Kidney (tissue), 13 donors: ENCODE measurements at regions not wholly inside any gene's neighbourhood (a gene's known extent, or its start where the extent isn't known, plus 50 kb on each side); places are given as distances from the start of the nearest gene placed in this dataset.

Experiments used
- DNase-seq, 5 donors: peaks; one replicate each; pipeline ENCODE4 v3.0.0-alpha.2; 2013 to 2020
- FAIRE-seq: peaks from 2 replicates; lab custom pipeline; 2012; peaks lifted over from hg19 to GRCh38; lab: Jason Lieb, UNC
- H3K27ac ChIP-seq, 2 donors: one replicate each; pipeline ENCODE4 v1.7.0; 2013; ENCODE audit warnings: low read depth in 2 of 2, low read length in 2 of 2, inconsistent platforms in 1 of 2
- H3K27me3 ChIP-seq: one replicate; pipeline ENCODE4 v1.7.1; 2013; ENCODE audit warnings: low read length, inconsistent platforms; ENCODE audit not compliant: control insufficient read depth, insufficient read depth
- H3K36me3 ChIP-seq, 3 donors: one replicate each; pipeline versions ENCODE4 v1.7.0 to v1.7.1; 2013; ENCODE audit warnings: low read length in 3 of 3, control low read depth in 1 of 3, inconsistent platforms in 1 of 3; ENCODE audit not compliant: insufficient read depth in 3 of 3, control insufficient read depth in 2 of 3
- H3K4me1 ChIP-seq, 3 donors: one replicate each; pipeline versions ENCODE4 v1.7.0 to v1.7.1; 2013; ENCODE audit warnings: low read length in 3 of 3, inconsistent platforms in 1 of 3, low read depth in 1 of 3; ENCODE audit not compliant: control insufficient read depth in 2 of 3, insufficient read depth in 2 of 3
- H3K4me3 ChIP-seq, 3 donors: one replicate each; pipeline versions ENCODE4 v1.7.0 to v1.8.1; 2013; ENCODE audit warnings: low read length in 3 of 3, control low read depth in 1 of 3, inconsistent platforms in 1 of 3
- H3K9ac ChIP-seq, 3 donors: one replicate each; pipeline versions ENCODE4 v1.7.0 to v1.7.1; 2013; ENCODE audit warnings: low read length in 3 of 3, control low read depth in 1 of 3, inconsistent platforms in 1 of 3
- H3K9me3 ChIP-seq, 3 donors: one replicate each; pipeline versions ENCODE4 v1.7.0 to v1.7.1; 2013; ENCODE audit warnings: low read length in 3 of 3, control low read depth in 1 of 3, inconsistent platforms in 1 of 3; ENCODE audit not compliant: control insufficient read depth in 2 of 3, insufficient read depth in 1 of 3
- CTCF ChIP-seq: IDR thresholded peaks from 3 replicates; pipeline ENCODE4 v1.5.1; 2012; ENCODE audit warnings: mild to moderate bottlenecking, moderate library complexity, borderline replicate concordance; ENCODE audit not compliant: insufficient read depth; ENCODE audit errors: extremely low read depth
- intact Hi-C: fragments of 100-400 bp; cut with DNase I; formaldehyde crosslinking; loops from one replicate; pipeline ENCODE4 v1.11.1; 2022
- donor health status: control.
- donor health status: control.
- donor health status: control.
- donor health status: control.
- donor health status: control.
- donor health status: DM: yes; HTN: yes; CAD: no.
- donor health status: Normal renal cell carcinoma (clear cell type).

DNA sequence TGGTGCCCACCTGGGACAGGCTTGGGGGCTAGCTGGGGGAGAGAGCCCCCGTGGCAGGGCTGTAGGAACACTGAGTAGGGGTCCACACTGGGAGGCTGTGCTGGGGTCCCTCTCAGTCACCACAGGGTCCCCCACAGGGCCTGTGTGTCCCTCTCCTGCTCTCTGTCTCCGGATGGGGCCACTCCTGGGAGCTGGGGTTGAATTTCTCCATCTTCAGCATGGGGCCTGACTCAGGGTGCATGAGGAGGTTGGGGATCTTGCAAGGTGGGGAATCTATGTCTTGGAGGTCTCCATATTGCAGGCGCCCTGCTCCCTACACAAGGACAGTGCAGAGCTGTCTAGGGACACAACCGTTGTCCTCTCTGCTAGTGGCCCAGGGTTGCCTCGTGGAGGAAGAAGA, 78.7 kb upstream of the HDAC4 start:
- Histone ChIP-seq H3K27ac (no peak overlapping the region), H3K27me3 (no peaks in the 10 kb centered on the region), H3K4me3 (no peak overlapping the region), H3K9ac (no peak overlapping the region), H3K4me1 (no peaks in the 10 kb centered on the region), H3K36me3 (no peaks in the 10 kb centered on the region), H3K9me3 (no peaks in the 10 kb centered on the region)
- DNase-seq (peak in 1 of 5 donors; percentile 51), FAIRE-seq (no peak)
- TF ChIP-seq CTCF, result no peak
- intact Hi-C loops, result no loop called here

DNA sequence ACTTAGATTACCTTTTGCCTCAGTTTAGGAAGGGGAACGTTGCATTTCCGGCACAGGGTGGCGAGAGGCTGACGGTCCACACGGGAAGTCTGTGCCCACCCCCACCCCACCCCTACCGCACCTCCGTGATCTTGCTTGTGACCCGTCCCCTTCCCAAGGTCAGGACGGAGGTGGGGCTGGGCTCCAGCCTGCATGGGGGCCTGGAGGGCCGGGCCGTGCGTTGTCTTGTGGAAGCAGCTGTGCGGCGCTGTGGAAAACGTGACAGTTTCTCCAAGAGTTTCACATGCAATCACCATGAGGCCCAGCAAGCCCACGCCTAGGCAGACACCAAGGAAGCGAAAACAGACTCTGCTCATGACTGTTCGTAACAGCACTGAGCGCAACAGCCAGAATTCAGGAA, 76.8 kb upstream of the HDAC4 start:
- FAIRE-seq, result no peak

DNA sequence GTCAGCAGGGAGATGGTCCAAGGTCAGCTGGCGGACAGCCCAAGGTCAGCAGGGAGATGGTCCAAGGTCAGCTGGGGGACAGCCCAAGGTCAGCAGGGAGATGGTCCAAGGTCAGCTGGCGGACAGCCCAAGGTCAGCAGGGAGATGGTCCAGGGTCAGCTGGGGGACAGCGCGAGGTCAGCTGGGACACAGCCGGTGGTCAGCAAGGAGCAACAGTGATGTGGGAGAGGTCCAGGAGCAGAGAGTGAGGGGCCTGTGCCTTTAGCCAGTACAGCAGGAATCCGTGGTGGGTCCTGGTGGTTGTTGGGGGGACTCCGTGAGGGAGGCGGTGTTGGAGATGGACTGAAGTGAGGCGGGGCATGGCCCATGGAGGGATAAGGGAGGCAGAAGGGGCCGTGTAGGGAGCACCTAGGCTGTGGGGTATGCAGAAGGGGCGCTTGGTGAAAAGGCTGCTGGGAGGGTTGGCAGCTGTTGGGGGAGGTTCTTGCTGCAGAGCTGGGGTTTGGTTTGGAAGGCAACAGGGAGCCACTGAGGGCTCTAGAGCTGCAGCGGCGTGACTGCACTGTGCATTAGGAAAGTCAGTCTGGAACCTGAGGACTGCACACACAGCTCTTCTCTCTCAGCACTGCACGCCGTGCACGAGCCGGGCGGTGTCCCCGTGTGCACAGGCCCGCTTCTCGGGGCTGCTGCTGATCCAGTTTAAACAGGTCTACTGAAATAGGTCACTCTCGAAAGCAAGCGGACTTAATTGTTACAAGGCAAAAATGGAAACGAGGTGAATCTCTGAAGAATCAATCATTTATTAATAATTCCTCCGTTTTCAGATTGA, 76.2 kb upstream of the HDAC4 start:
- no peaks in the 10 kb centered on the region for H3K4me1 ChIP-seq
- H3K9me3 ChIP-seq, result no peaks in the 10 kb centered on the region
- H3K27me3 ChIP-seq, result no peaks in the 10 kb centered on the region
- TF ChIP-seq CTCF, result no peak
- no peaks in the 10 kb centered on the region for H3K36me3 ChIP-seq
- intact Hi-C loops, result no loop called here
- H3K27ac ChIP-seq, result no peak overlapping the region
- no peak for FAIRE-seq
- peak in 1 of 5 donors; percentile 37 for DNase-seq
- no peak overlapping the region for H3K4me3 ChIP-seq
- H3K9ac ChIP-seq, result no peak overlapping the region

More for the DNA sequence above, 76.8 kb upstream of the HDAC4 start:
- H3K9ac ChIP-seq, result no peak overlapping the region
- H3K9me3 ChIP-seq, result no peaks in the 10 kb centered on the region
- H3K4me3 ChIP-seq, result no peak overlapping the region
- H3K27ac ChIP-seq, result no peak overlapping the region
- no peak for TF ChIP-seq CTCF
- peak in 1 of 5 donors; percentile 44 for DNase-seq
- H3K4me1 ChIP-seq, result no peaks in the 10 kb centered on the region
- intact Hi-C loops, result no loop called here
- H3K27me3 ChIP-seq, result no peaks in the 10 kb centered on the region
- no peaks in the 10 kb centered on the region for H3K36me3 ChIP-seq
